KOPT-K1 (cell line): ENCODE measurements at regions not wholly inside any gene's neighbourhood (a gene's known extent, or its start where the extent isn't known, plus 50 kb on each side); places are given as distances from the start of the nearest gene placed in this dataset.

ENCODE experiments used
- H3K27ac ChIP-seq: fragments of 200-600 bp; sonication (generic); 2 replicates; pipeline ENCODE4 v1.5.1; 2016; ENCODE audit warnings: antibody characterized with exemption, mild to moderate bottlenecking, low read depth, low read length; ENCODE audit not compliant: poor library complexity, severe bottlenecking
- H3K36me3 ChIP-seq: fragments of 200-600 bp; sonication (generic); 2 replicates; pipeline ENCODE4 v1.5.1; 2017; ENCODE audit warnings: antibody characterized with exemption, mild to moderate bottlenecking, low read length, moderate library complexity; ENCODE audit not compliant: insufficient read depth
- H3K9me3 ChIP-seq: fragments of 200-600 bp; sonication (generic); 2 replicates; pipeline ENCODE4 v1.5.1; 2017; ENCODE audit warnings: antibody characterized with exemption, low read length, mild to moderate bottlenecking; ENCODE audit not compliant: insufficient read depth, poor library complexity, severe bottlenecking

GRCh38 chr5:4104831-4105597 is 509.4 kb downstream of the IRX1 start:
- no peaks in the 10 kb centered on the region for H3K36me3 ChIP-seq
- H3K27ac ChIP-seq, result no peak overlapping the region
- no peaks in the 10 kb centered on the region for H3K9me3 ChIP-seq

- Histone ChIP-seq H3K36me3 (no peaks in the 10 kb centered on the region), H3K9me3 (no peaks in the 10 kb centered on the region), H3K27ac (no peak overlapping the region)
Observed at GRCh38 chr5:4108690-4109089, 513.1 kb downstream of the IRX1 start.

GRCh38 chr5:4113426-4113825 is 517.8 kb downstream of the IRX1 start:
- H3K9me3 ChIP-seq, result no peaks in the 10 kb centered on the region
- H3K36me3 ChIP-seq, result no peaks in the 10 kb centered on the region
- no peak overlapping the region for H3K27ac ChIP-seq

GRCh38 chr5:4113905-4114304 is 518.3 kb downstream of the IRX1 start:
- Histone ChIP-seq H3K27ac (no peak overlapping the region), H3K36me3 (no peaks in the 10 kb centered on the region), H3K9me3 (no peaks in the 10 kb centered on the region)

GRCh38 chr5:4114452-4114851 is 518.8 kb downstream of the IRX1 start:
- Histone ChIP-seq H3K27ac (no peak overlapping the region), H3K36me3 (no peaks in the 10 kb centered on the region), H3K9me3 (no peaks in the 10 kb centered on the region)

- Histone ChIP-seq H3K36me3 (no peaks in the 10 kb centered on the region), H3K27ac (no peak overlapping the region), H3K9me3 (no peaks in the 10 kb centered on the region)
Observed at GRCh38 chr5:4116834-4117233, 521.2 kb downstream of the IRX1 start.

- Histone ChIP-seq H3K36me3 (no peaks in the 10 kb centered on the region), H3K27ac (no peak overlapping the region), H3K9me3 (peaks cover 13% of the 10 kb centered on the region)
Observed at GRCh38 chr5:4124221-4124970, 528.8 kb downstream of the IRX1 start.

GRCh38 chr5:4128994-4129393 is 533.4 kb downstream of the IRX1 start:
- peaks cover 13% of the 10 kb centered on the region for H3K9me3 ChIP-seq
- no peaks in the 10 kb centered on the region for H3K36me3 ChIP-seq
- no peak overlapping the region for H3K27ac ChIP-seq

GRCh38 chr5:4129523-4129922 is 533.9 kb downstream of the IRX1 start:
- H3K9me3 ChIP-seq, result peaks cover 13% of the 10 kb centered on the region
- no peak overlapping the region for H3K27ac ChIP-seq
- no peaks in the 10 kb centered on the region for H3K36me3 ChIP-seq

GRCh38 chr5:4130819-4131218 is 535.2 kb downstream of the IRX1 start:
- H3K27ac ChIP-seq, result no peak overlapping the region

GRCh38 chr5:4137781-4138180 is 542.1 kb downstream of the IRX1 start:
- H3K9me3 ChIP-seq, result no peaks in the 10 kb centered on the region
- H3K27ac ChIP-seq, result no peak overlapping the region
- H3K36me3 ChIP-seq, result no peaks in the 10 kb centered on the region

More at GRCh38 chr5:4130819-4131218, 535.2 kb downstream of the IRX1 start:
- no peaks in the 10 kb centered on the region for H3K36me3 ChIP-seq
- H3K9me3 ChIP-seq, result peaks cover 13% of the 10 kb centered on the region

- H3K36me3 ChIP-seq, result no peaks in the 10 kb centered on the region
- no peak overlapping the region for H3K27ac ChIP-seq
- H3K9me3 ChIP-seq, result no peaks in the 10 kb centered on the region
Observed at GRCh38 chr5:4142842-4143241, 547.2 kb downstream of the IRX1 start.

GRCh38 chr5:4144411-4145007 is 548.9 kb downstream of the IRX1 start:
- H3K36me3 ChIP-seq, result no peaks in the 10 kb centered on the region

GRCh38 chr5:4145511-4145910 is 549.9 kb downstream of the IRX1 start:
- Histone ChIP-seq H3K9me3 (no peaks in the 10 kb centered on the region), H3K36me3 (no peaks in the 10 kb centered on the region)

More at GRCh38 chr5:4144411-4145007, 548.9 kb downstream of the IRX1 start:
- Histone ChIP-seq H3K9me3 (no peaks in the 10 kb centered on the region), H3K27ac (no peak overlapping the region)

GRCh38 chr5:4148009-4148408 is 552.4 kb downstream of the IRX1 start:
- Histone ChIP-seq H3K9me3 (no peaks in the 10 kb centered on the region), H3K27ac (no peak overlapping the region), H3K36me3 (no peaks in the 10 kb centered on the region)

More at GRCh38 chr5:4145511-4145910, 549.9 kb downstream of the IRX1 start:
- no peak overlapping the region for H3K27ac ChIP-seq
